ENCODE measurements at regions not wholly inside any gene's neighbourhood (a gene's known extent, or its start where the extent isn't known, plus 50 kb on each side); places are given as distances from the start of the nearest gene placed in this dataset.
"Not testable (repeated sequence)": the region's sequence is repeated elsewhere in the genome, so short reads cannot be mapped to it uniquely, and the experiment has no call there.

DNA sequence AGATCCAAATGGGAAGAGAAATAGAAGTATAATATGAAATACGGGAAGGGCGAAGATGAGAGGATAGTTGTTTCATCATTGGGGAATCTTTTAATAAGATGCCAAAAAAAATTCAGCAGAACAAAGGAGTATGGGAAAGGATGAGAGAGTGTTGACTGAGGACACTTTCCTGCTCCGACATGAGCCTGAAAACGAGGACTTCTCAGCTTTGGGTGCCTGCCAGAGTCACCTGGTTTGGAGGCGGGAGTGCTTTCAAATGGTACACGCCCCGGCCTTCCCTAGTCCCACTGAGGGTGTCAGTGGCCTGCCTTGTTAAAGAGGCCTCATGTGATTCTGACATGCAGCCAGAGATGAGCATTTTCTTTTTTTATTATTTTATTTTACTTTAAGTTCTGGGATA, 250.9 kb downstream of the ANKRD60 start:
- intact Hi-C loops (cut with micrococcal nuclease), result no loop called here
- no peak overlapping the region for H3K27ac Mint-ChIP-seq
- H3K9me3 ChIP-seq (ENCODE audit: control insufficient read depth in 1 of 2, low read length in 2 of 2), result no peaks in the 10 kb centered on the region
- H3K27ac ChIP-seq (ENCODE audit: low read depth, low read length), result no peak overlapping the region
- no peak overlapping the region for H3K4me3 ChIP-seq (ENCODE audit: low read length in 2 of 2)
- peaks cover 0 to 4% (median 0%) of the 10 kb centered on the region in 8 donors for H3K9me3 Mint-ChIP-seq
- no peaks in the 10 kb centered on the region for H3K27me3 ChIP-seq (ENCODE audit: insufficient read depth, low read length)
- peaks cover 2 to 10% of the 10 kb centered on the region in 2 donors for H3K27me3 Mint-ChIP-seq
- peaks cover 0 to 2% (median 0%) of the 10 kb centered on the region in 4 donors for H3K4me1 Mint-ChIP-seq
- CTCF ChIA-PET (ENCODE audit: partially characterized antibody), result no interaction called here
- POLR2A ChIA-PET (ENCODE audit: partially characterized antibody), result no interaction called here
- no peaks in the 10 kb centered on the region for H3K4me1 ChIP-seq (ENCODE audit: insufficient read depth, low read length)
- DNase-seq, result no peak
- no peaks in the 10 kb centered on the region for H3K36me3 Mint-ChIP-seq
- no peaks in the 10 kb centered on the region for H3K36me3 ChIP-seq (ENCODE audit: insufficient read depth, low read length)
- no peak overlapping the region for H3K4me3 Mint-ChIP-seq

DNA sequence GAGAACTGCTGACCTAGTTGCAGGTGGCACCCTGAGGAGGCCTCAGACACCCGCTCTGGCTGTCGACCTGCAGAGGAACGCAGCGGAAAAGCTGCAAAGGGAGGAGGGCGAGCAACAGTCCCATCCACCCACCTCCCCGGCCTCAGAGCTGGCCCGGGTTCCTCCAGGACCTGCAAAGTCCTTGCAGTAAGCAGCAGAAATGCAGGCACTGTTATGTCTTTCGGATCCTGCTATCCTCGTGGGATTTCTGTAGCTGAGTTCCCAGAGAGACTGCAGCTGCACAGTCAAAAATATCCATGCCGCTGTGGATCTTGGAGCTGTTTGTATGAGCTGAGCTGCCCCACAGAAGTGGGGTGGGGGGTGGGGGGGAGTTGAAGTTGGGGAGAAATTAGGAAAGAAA, 251.3 kb downstream of the ANKRD60 start:
- H3K9me3 Mint-ChIP-seq, result peaks cover 0 to 4% (median 0%) of the 10 kb centered on the region in 8 donors
- POLR2A ChIA-PET (ENCODE audit: partially characterized antibody), result no interaction called here
- Histone ChIP-seq H3K4me3 (ENCODE audit: low read length in 2 of 2) (no peak overlapping the region), H3K27me3 (ENCODE audit: insufficient read depth, low read length) (no peaks in the 10 kb centered on the region), H3K9me3 (ENCODE audit: control insufficient read depth in 1 of 2, low read length in 2 of 2) (no peaks in the 10 kb centered on the region), H3K4me1 (ENCODE audit: insufficient read depth, low read length) (no peaks in the 10 kb centered on the region), H3K27ac (ENCODE audit: low read depth, low read length) (no peak overlapping the region), H3K36me3 (ENCODE audit: insufficient read depth, low read length) (no peaks in the 10 kb centered on the region)
- intact Hi-C loops (cut with micrococcal nuclease), result no loop called here
- CTCF ChIA-PET (ENCODE audit: partially characterized antibody), result no interaction called here
- no peak for DNase-seq
- no peaks in the 10 kb centered on the region for H3K36me3 Mint-ChIP-seq
- no peak overlapping the region for H3K27ac Mint-ChIP-seq
- peaks cover 0 to 2% (median 0%) of the 10 kb centered on the region in 4 donors for H3K4me1 Mint-ChIP-seq
- H3K27me3 Mint-ChIP-seq, result peaks cover 2 to 10% of the 10 kb centered on the region in 2 donors
- no peak overlapping the region for H3K4me3 Mint-ChIP-seq

DNA sequence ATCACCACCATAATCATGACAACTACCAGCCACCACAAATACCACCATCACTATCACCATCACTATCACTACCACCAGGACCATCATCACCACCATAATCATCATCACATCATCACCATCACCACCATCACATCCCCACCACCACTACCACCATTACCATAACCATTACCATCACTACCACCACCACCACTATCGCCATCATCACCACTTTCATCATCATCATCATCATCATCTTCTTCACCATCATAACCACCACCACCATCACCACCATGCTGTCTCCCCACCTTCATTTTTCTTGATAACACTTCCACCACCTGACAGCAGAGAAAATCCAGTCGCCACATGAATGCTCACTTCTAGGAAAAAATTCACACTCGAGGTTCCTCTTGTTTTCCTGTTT, 253.6 kb downstream of the ANKRD60 start:
- no peak overlapping the region for H3K27ac ChIP-seq (ENCODE audit: low read depth, low read length)
- no peak for DNase-seq
- peaks cover 0 to 4% (median 0%) of the 10 kb centered on the region in 8 donors for H3K9me3 Mint-ChIP-seq
- H3K4me3 ChIP-seq (ENCODE audit: low read length in 2 of 2), result no peak overlapping the region
- H3K27me3 ChIP-seq (ENCODE audit: insufficient read depth, low read length), result no peaks in the 10 kb centered on the region
- no peaks in the 10 kb centered on the region for H3K36me3 Mint-ChIP-seq
- POLR2A ChIA-PET (ENCODE audit: partially characterized antibody), result no interaction called here
- H3K9me3 ChIP-seq (ENCODE audit: control insufficient read depth in 1 of 2, low read length in 2 of 2), result no peaks in the 10 kb centered on the region
- H3K4me1 Mint-ChIP-seq, result peaks cover 0 to 2% (median 0%) of the 10 kb centered on the region in 4 donors
- peaks cover 2 to 4% of the 10 kb centered on the region in 2 donors for H3K27me3 Mint-ChIP-seq
- CTCF ChIA-PET (ENCODE audit: partially characterized antibody), result no interaction called here
- intact Hi-C loops (cut with micrococcal nuclease), result no loop called here
- H3K4me1 ChIP-seq (ENCODE audit: insufficient read depth, low read length), result no peaks in the 10 kb centered on the region
- no peak overlapping the region for H3K4me3 Mint-ChIP-seq
- H3K27ac Mint-ChIP-seq, result no peak overlapping the region
- no peaks in the 10 kb centered on the region for H3K36me3 ChIP-seq (ENCODE audit: insufficient read depth, low read length)

DNA sequence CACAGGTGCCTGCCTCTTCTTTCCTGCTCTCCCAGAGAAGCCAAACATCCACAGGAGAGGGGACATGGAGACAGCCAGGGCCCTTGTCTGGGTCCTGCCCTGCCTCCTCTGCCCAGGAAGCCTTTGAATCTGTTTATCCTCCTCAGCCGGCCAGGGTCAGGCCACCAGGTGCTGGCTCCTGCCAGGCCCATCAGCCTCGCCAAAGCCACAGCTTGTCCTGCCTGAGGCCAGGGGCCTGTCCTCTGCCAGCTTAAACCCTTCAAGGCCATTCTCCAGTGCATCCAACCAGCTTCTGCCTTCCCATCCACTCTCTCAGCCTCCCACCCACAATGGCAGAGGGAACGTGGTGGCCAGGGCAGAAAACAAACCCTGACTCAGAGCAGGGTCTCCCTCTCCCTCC, 254.6 kb downstream of the ANKRD60 start:
- DNase-seq, result no peak
- intact Hi-C loops (cut with micrococcal nuclease), result no loop called here
- CTCF ChIA-PET (ENCODE audit: partially characterized antibody), result no interaction called here
- H3K4me3 ChIP-seq (ENCODE audit: low read length in 2 of 2), result no peak overlapping the region
- H3K4me1 ChIP-seq (ENCODE audit: insufficient read depth, low read length), result no peaks in the 10 kb centered on the region
- H3K9me3 ChIP-seq (ENCODE audit: control insufficient read depth in 1 of 2, low read length in 2 of 2), result no peaks in the 10 kb centered on the region
- H3K36me3 ChIP-seq (ENCODE audit: insufficient read depth, low read length), result no peaks in the 10 kb centered on the region
- H3K27ac ChIP-seq (ENCODE audit: low read depth, low read length), result no peak overlapping the region
- H3K27me3 ChIP-seq (ENCODE audit: insufficient read depth, low read length), result no peaks in the 10 kb centered on the region
- Mint-ChIP-seq H3K4me1 (peaks cover 0 to 2% (median 0%) of the 10 kb centered on the region in 4 donors), H3K4me3 (no peak overlapping the region), H3K9me3 (peaks cover 0 to 4% (median 0%) of the 10 kb centered on the region in 8 donors), H3K36me3 (no peaks in the 10 kb centered on the region), H3K27ac (no peak overlapping the region), H3K27me3 (peaks cover 5 to 10% of the 10 kb centered on the region in 2 donors)
- POLR2A ChIA-PET (ENCODE audit: partially characterized antibody), result no interaction called here

DNA sequence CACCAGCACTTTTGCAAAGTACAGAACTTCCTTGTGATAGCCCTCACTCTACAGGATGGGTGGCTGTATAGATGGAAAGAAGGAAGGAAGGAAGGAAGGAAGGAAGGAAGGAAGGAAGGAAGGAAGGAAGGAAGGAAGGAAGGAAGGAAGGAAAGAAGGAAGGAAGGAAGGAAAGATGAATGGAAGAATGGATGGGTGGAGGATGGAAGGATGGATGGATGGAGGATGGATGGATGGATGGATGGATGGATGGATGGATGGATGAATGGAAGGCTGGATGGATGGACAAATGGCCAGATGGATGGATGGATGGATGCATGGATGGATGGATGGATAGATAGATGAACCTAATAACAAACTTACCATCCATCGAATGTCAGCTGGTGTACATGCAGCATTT, 256.9 kb downstream of the ANKRD60 start:
- DNase-seq; H3K27ac ChIP-seq (ENCODE audit: low read depth, low read length); CTCF ChIA-PET (ENCODE audit: partially characterized antibody); H3K9me3 ChIP-seq (ENCODE audit: control insufficient read depth in 1 of 2, low read length in 2 of 2); intact Hi-C loops (cut with micrococcal nuclease); H3K36me3 Mint-ChIP-seq; H3K4me3 ChIP-seq (ENCODE audit: low read length in 2 of 2); H3K4me3 Mint-ChIP-seq; H3K27me3 ChIP-seq (ENCODE audit: insufficient read depth, low read length); POLR2A ChIA-PET (ENCODE audit: partially characterized antibody); H3K4me1 Mint-ChIP-seq; H3K4me1 ChIP-seq (ENCODE audit: insufficient read depth, low read length); H3K9me3 Mint-ChIP-seq; H3K36me3 ChIP-seq (ENCODE audit: insufficient read depth, low read length): not testable (repeated sequence)
- Mint-ChIP-seq H3K27me3 (peaks cover 6 to 12% of the 10 kb centered on the region in 2 donors), H3K27ac (peak overlapping the region in 1 of 7 donors; percentile 9)

DNA sequence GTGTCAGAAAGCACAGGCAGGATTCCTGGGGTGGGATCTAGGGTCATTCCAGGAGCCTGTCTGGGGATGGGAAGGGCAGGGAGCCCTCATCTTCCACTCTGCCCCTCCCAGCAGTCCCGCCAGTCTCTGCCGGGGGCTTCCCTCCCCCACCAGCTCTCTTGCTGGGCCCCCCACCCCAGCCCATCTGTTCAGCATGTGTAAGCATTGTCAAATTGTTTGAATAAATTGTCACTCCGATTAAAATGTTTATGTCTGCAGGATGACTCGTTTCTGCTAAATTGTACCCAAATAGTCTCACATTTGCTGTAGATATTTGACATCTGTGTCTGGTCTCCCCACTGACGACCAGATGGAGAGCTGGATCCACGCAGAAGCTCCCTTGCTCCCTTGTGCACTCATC, 257.6 kb downstream of the ANKRD60 start:
- CTCF ChIA-PET (ENCODE audit: partially characterized antibody), result no interaction called here

DNA sequence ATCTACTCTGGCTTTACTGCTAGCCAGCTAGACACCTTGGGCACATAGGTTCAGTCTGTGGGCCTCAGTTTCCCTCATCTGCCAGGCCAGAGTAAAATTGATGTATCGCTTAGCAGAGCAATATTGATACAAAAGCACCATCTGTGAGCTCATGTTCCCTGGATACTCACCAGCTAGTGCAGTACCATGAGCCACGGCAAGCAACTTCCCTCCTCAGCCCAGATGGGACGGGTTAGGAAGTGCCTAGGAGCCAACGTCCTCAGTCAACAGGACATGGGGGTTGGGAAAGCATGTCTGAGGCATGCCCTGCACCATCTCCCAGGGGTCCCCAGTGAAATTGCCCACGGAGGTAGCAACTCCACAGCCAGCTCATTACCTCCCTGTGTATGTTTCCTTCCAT, 258.3 kb downstream of the ANKRD60 start:
- Mint-ChIP-seq H3K36me3 (no peaks in the 10 kb centered on the region), H3K4me1 (peaks cover 0 to 2% (median 0%) of the 10 kb centered on the region in 4 donors), H3K4me3 (no peak overlapping the region), H3K27me3 (peaks cover 10 to 13% of the 10 kb centered on the region in 2 donors), H3K9me3 (peaks cover 0 to 4% (median 0%) of the 10 kb centered on the region in 8 donors), H3K27ac (no peak overlapping the region)
- H3K4me3 ChIP-seq (ENCODE audit: low read length in 2 of 2), result no peak overlapping the region
- H3K9me3 ChIP-seq (ENCODE audit: control insufficient read depth in 1 of 2, low read length in 2 of 2), result no peaks in the 10 kb centered on the region
- no peaks in the 10 kb centered on the region for H3K27me3 ChIP-seq (ENCODE audit: insufficient read depth, low read length)
- H3K27ac ChIP-seq (ENCODE audit: low read depth, low read length), result no peak overlapping the region
- H3K4me1 ChIP-seq (ENCODE audit: insufficient read depth, low read length), result no peaks in the 10 kb centered on the region
- CTCF ChIA-PET (ENCODE audit: partially characterized antibody), result interaction anchor here (1.1 kb wide), 1 partner anchor 9 kb away, joined by 3 read pairs; no protein-coding TSS in a partner anchor
- intact Hi-C loops (cut with micrococcal nuclease), result no loop called here
- POLR2A ChIA-PET (ENCODE audit: partially characterized antibody), result no interaction called here
- H3K36me3 ChIP-seq (ENCODE audit: insufficient read depth, low read length), result no peaks in the 10 kb centered on the region
- no peak for DNase-seq

More for the DNA sequence above, 257.6 kb downstream of the ANKRD60 start:
- Mint-ChIP-seq H3K27me3 (peaks cover 6 to 12% of the 10 kb centered on the region in 2 donors), H3K9me3 (peaks cover 0 to 4% (median 0%) of the 10 kb centered on the region in 8 donors), H3K27ac (no peak overlapping the region), H3K4me3 (no peak overlapping the region), H3K36me3 (no peaks in the 10 kb centered on the region), H3K4me1 (peaks cover 0 to 2% (median 0%) of the 10 kb centered on the region in 4 donors)
- POLR2A ChIA-PET (ENCODE audit: partially characterized antibody), result no interaction called here
- Histone ChIP-seq H3K4me3 (ENCODE audit: low read length in 2 of 2) (no peak overlapping the region), H3K27ac (ENCODE audit: low read depth, low read length) (no peak overlapping the region), H3K4me1 (ENCODE audit: insufficient read depth, low read length) (no peaks in the 10 kb centered on the region), H3K36me3 (ENCODE audit: insufficient read depth, low read length) (no peaks in the 10 kb centered on the region), H3K27me3 (ENCODE audit: insufficient read depth, low read length) (no peaks in the 10 kb centered on the region), H3K9me3 (ENCODE audit: control insufficient read depth in 1 of 2, low read length in 2 of 2) (no peaks in the 10 kb centered on the region)
- intact Hi-C loops (cut with micrococcal nuclease), result no loop called here
- no peak for DNase-seq

DNA sequence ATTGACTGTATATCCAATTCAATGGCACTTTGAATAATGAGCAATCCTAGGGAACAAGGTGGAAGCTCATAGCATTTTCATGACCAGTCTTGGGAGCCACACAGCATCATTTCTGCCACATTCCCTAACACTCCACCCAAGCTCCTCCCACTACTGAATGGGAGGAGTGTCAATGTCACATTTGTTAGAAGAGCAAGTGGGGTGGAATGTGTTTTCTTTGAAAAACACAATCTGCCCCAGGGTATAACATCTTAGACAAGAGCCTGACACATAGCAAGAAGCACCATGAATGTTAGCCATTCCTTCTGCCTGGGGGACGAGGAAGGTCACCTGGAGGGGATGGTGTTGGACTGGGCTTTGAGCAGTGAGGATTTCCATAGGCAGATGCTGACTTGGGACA, 258.3 kb upstream of the PMEPA1 start:
- POLR2A ChIA-PET (ENCODE audit: partially characterized antibody), result no interaction called here
- Histone ChIP-seq H3K4me3 (ENCODE audit: low read length in 2 of 2) (no peak overlapping the region), H3K27ac (ENCODE audit: low read depth, low read length) (no peak overlapping the region), H3K9me3 (ENCODE audit: control insufficient read depth in 1 of 2, low read length in 2 of 2) (no peaks in the 10 kb centered on the region), H3K4me1 (ENCODE audit: insufficient read depth, low read length) (no peaks in the 10 kb centered on the region), H3K36me3 (ENCODE audit: insufficient read depth, low read length) (no peaks in the 10 kb centered on the region), H3K27me3 (ENCODE audit: insufficient read depth, low read length) (no peaks in the 10 kb centered on the region)
- H3K4me1 Mint-ChIP-seq, result no peaks in the 10 kb centered on the region
- CTCF ChIA-PET (ENCODE audit: partially characterized antibody), result no interaction called here
- H3K4me3 Mint-ChIP-seq, result no peak overlapping the region
- intact Hi-C loops (cut with micrococcal nuclease), result no loop called here
- H3K36me3 Mint-ChIP-seq, result no peaks in the 10 kb centered on the region
- no peak overlapping the region for H3K27ac Mint-ChIP-seq
- peaks cover 0 to 2% (median 0%) of the 10 kb centered on the region in 8 donors for H3K9me3 Mint-ChIP-seq
- DNase-seq, result no peak
- H3K27me3 Mint-ChIP-seq, result peaks cover 14 to 16% of the 10 kb centered on the region in 2 donors
